ENCODE measurements at regions not wholly inside any gene's neighbourhood (a gene's known extent, or its start where the extent isn't known, plus 50 kb on each side); places are given as distances from the start of the nearest gene placed in this dataset.
"Not testable (repeated sequence)": the region's sequence is repeated elsewhere in the genome, so short reads cannot be mapped to it uniquely, and the experiment has no call there.

DNA sequence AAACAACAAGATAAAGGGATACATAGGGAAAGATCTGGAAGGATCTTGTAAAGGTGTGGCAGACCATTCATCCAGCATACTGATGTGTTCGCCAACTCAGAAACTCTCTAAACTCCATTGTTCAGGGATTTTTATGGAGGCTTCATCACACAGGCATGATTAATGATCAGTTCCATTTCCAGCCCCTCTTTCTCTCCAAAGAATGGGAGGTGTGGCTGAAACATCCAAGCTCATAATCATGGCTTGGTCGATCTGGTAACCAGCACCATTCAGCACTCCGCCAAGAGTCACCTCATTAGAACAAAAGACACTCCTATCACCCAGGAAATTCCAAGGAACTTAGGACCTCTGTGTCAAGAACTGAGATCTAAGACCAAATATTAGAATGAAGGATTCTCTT is 180.6 kb upstream of the RNPC3 start:
- DNase-seq = no peak

DNA sequence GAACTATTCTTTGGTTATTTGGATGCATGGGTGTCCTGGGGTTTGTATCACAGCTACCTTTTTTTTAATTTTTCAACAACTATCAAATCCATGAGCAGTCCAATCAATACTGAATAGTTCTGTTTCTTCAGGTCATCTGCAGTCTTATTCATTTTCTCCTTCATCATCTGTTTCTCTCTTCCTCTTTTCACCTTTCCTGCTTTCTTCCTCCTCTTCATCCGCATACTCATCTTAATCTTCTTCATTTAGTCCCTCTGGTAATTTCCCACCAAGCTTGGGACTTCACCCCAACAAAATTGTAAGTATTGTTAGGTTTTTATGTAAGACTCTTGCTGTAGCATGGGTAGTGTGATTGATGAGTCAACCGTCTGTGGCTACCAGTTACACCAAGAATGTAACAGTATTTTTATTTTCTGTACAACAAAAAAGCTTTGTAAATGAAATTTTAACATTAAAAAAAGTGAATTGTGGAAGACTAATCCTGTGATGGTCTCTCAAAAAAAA is 184.1 kb upstream of the RNPC3 start:
- DNase-seq = no peak

DNA sequence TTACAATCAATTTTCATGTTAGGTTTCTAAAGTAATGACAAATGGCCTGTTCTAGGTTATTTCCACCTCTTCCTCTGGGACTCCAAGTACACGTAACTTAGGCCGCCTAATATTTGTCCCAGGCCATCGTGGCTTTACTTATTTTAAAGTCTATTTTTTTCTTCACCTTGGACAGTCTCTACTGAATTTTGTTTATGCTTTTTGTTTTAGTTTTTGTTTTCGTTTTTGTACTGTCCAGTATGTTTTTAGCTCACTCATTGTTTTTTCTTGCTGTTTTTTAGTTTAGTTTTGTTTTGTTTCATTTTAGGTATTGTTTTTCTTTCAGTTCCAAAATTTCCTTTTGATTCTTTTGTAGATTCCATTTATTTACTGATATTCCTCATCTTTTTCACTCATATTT is 187.7 kb upstream of the RNPC3 start:
- no peak for DNase-seq

DNA sequence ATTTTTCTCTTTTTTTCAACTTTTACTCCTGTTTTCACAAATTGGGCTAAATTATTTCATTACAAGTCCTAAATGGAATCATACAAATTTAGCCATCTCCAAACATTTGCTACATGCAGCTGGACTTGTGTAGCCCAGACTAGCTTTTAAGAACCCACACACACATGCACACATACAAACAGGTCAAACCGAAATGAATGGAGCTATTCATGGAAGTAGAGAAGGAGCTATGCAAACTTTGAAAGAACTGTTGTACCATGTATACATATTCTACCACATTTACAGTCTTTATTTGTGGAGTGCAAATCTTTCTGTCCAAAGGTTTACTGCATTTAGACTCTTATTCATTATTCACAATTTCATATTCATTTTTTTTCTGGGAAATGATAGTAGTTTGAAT is 189.1 kb upstream of the RNPC3 start:
- DNase-seq = no peak

DNA sequence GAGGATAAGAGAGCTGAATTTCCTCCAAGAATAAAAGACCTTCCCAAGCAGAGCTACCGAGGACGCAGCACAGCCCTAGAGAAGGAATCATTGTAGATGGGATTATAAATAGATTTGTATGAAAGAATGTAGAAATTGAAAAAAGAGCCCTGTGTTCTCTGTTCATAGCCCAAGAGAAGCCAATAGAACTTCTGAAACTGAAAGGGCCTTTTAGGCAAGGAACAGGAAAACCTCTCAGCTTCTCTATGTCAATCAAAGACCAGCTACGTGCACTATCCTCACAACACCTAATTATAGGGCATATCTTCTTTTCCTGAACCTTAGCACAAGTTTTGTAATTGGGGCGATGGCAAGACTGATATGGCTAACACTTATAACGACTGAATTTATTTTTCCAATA is 192.4 kb upstream of the RNPC3 start:
- DNase-seq = no peak

DNA sequence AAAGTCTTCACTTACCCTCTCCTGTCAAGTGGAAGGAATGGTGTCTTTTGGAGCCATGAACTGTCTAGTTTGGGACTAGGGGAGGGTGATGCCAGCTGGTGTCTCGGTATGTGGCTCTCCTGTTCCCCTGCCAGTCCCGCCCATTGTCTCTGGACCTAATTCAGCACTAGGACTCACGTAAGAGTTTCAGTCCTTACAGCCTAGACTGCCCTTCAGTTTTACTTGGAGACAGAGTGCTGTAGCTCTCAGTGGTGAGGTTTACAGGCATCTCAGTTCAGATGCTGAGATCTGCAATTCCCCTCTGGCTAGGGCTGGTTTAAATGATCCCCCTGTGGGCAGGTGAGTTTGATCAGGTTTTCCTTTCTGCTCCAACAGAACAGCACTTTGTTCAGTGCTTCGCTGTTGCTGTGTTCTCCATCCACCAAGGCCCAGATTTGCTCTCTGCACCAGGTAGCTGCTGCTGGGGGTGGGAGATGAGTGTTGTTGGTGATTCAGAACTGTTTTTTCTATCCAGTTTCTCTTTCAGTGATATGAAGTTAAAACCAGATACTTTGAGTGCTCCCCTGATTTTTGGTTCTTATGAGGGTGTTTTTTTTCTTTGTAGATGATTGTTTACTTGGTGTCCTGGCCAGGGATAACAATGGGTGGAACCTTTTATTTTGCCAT is 198.3 kb upstream of the RNPC3 start:
- DNase-seq = no peak

DNA sequence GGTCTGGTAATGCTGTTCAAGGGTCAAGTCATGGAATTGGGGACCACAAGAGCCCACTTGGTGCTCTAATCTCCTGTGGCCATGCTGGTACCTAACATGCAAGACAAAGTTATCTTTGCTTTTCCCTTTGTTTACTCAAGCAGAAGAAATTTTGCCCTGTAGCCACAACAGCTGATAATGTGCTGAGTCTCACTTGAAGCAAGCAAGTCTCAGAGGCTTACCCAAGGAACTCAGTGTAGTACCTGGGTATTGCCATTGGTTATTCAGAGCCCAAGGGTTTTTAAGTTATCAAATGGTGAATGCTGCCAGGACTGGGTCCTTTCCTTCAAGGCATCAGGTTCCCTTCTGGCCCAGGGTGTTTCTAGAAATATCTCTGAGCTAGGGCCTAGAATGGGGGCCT is 198.9 kb upstream of the RNPC3 start:
- DNase-seq = no peak

DNA sequence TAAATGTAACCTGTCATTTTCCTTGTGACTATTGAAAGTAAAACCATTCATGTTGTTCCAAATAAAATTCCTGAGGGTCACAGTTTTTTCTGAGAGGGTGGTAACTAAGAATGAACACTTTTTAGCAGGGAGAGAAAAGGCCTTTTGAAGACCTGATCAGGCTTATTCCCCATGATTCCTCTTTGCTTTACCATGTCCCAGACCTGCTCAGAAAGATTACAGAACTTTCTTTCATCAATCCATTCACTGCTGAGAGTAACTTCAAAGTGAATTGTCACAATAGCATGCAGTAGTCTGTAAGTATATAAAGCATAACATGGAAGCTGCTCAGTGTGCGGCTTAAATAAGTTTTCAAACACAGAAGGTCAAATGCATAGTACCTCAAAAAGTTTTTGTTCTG is 201.5 kb upstream of the COL11A1 start:
- DNase-seq = no peak

DNA sequence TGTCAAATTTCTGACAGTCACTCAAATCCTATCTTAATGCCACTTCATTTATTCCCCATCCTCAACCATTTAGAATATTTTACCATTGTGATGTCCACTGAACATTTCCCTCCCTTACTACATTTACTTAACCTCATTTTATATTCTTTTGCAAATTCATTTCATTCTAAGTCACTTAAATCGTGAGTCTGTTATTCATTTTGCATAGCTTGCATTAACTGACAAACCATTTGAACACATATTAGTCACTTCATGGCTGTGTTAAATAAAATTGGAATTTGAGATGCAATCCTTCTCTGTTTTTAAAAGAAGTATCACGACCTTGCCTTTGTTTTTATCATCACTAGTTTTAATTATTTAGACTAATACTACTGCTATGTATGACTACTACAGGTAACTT is 199.4 kb upstream of the COL11A1 start:
- DNase-seq = no peak

DNA sequence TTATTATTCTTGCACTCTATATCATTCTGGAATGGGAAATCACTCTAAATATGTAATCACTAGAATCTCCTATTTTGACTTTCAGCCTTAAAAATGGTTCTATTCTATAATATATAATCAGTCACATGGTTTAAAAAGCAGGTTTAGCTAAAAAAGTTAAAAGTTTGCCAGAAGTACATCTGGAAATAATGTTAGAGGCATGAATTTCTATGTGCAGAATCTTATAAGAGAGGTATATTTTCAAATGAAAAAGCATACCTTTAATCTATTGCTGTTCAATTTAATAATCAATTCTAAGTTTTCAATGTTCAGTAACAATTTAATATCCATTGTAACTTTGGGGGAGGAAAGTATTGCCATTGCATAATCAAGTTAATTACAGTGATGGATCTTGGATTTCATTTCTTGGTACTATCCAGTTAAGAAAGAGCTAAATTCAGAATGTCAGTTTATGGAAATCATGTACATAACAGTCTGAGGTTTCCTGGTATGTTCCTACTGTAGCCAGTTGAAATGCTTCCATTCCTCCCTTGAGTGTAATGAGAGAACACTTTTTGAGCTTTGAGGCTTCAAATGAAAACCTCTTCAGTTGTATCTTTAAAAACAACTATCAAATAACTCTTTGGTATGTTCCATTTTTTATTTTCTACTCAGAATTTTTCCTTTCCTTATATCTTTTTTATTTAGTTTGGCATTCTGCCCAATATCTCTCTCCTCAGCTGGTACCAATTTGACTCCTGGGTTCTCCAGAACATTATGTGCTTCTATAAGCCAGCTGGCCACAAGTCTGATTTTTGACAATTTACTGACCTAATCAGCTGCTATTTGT is 175.7 kb upstream of the COL11A1 start:
- DNase-seq = no peak

DNA sequence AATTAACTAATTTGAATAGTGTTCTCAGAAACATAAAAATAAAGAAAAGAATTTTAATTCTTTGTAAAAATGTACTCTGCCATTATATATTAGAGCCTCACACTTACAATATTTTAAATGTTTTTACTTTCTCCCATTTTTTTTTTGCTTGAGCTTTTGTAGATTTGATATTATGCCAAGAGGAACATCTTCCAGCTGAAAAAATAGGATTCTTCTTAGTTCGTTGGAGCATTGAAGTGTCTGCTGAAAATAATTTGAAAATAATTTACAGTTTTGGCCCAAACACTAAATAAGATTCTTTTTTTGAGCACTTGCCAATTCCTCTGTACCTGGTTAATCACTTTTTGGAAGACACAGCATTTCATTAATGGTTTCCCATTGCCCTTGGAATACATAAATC is 175.0 kb upstream of the COL11A1 start:
- no peak for DNase-seq

DNA sequence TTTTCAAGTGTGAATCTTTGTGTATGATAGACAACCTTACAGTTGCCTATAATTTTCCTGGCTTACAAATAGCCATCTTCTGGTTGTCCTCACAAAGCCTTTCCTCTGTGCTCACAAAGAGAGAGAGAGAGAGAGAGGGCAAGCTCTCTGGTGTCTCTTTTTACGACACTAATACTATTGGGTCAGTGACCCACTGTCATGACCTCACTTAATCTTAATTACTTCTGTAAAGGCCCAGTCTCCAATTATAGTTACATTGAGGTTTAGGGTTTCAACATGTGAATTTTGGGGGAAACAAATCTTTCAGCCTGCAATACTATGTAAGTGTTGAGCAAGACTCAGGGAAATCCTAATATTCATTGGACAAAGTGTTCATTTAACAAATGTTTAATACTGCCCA is 167.4 kb upstream of the COL11A1 start:
- DNase-seq = no peak

DNA sequence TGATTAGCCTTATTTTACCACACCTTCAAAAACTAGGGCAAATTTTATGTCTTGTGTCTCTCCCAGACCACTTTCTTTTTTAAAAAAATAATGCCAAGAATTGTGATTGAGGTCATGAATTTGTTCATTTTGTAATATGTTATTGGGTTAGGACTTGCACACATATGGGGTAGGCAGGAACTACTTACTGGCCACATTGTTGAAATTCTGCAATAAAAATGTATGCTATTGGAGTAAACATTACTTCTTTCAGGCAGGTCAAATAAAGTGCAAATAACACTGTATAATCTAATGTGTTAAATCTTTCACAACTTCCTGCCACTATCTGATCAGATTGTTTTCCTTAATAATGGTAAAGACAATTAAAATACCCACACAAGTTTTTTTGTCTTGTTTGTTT is 166.6 kb upstream of the COL11A1 start:
- no peak for DNase-seq

DNA sequence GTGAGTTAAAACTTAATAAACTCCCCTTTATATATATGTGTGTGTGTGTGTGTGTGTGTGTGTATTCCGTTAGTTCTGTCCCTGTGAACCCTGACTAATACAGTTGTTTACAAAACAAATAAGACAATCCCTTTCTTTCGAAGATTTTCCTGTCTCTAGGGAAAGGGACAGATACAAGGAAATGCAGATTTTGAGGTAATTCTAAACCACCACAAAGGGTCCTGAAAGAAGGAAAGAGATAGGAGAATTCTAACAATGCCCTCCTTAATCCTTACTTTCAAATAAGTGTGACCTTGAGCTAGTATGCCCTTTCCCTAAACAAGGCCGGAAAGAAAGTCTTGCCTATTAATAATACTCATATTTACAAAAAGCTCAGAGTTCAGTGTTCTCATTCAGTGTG is 164.8 kb upstream of the COL11A1 start:
- no peak for DNase-seq

DNA sequence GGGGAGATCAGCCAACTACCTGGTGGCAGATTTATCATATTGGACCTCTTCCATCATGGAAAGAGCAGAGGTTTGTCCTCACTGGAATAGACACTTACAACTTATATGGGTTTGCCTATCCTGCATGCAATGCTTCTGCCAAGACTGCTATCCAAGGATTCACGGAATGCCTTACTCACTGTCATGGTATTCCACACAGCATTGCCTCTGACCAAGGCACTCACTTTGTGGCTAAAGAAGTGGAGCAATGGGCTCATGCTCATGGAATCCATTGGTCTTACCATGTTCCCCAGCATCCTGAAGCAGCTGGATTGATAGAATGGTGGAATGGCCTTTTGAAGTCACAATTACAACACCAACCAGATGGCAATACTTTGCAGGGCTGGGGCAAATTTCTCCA is 163.1 kb upstream of the COL11A1 start:
- DNase-seq = not testable (repeated sequence)

DNA sequence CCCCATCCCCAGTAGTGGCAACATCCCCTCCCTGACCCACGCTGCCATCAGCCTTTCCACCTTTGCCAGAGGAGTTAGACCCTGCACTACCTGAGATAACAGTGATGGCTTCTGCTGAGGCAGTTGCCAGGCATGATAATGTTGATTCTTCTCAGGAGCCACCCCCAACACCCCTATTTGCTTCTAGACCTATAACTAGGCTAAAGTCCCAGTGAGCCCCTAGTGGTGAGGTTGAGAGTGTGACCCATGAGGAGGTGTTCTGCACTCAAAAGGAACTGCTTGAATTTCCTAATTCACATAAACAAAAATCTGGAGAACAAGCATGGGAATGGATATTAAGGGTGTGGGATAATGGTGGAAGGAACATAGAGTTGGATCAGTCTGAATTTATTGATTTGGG is 159.6 kb upstream of the COL11A1 start:
- DNase-seq = no peak

DNA sequence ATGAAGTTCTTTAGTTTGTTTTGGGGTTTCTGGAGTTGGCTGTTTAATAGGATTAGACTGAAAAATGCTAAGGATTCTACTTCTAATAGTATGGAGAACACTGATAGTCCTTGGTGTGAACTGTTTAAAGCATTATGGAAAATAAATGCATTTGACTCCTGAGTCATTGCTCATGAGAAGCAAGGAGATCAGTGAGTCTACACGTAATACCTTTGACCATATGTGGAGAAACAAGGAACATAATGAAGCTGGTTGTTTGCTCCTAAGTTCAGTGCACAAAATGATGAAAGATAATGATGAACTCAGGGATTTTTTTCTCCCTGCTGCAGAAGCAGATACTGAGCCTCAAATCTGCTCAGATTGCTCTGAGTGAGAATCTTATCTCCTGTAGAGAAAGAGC is 158.9 kb upstream of the COL11A1 start:
- DNase-seq = no peak

DNA sequence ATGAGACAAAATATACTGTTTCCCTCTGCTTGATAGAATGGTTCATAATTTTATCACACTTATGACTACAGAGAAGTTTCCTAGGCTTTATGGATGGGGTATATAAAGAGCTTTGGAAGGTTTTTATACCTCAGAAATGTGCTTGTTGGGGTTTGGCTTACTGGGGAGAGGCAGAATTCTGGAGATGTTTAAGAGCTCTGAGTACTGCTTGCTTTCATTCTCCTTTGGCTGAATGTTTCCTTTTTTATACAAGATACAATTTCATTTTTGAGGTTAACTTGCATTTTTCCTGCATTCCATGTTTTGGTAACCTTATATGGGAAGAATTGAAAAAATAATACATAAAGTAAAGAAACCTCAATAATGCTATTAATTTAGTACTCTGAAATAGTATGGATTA is 157.7 kb upstream of the COL11A1 start:
- no peak for DNase-seq

DNA sequence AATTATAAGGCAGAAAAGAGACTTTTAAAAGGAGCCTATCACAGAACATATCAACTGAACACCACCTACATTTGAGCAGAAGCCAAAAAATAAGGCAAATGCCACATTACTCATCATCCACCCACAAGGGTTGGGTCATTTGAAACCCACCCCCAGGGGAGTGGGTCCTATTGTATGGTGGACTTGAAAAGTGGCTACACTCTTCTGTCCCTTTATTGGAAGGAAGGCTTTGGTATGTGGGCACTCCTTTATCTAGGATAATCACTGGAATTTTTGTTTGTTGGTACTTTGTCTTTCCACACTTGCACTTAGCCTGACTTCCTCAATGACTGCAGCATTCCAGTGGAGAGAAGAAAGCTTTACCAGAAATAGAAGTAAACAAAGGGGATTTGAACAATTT is 157.2 kb upstream of the COL11A1 start:
- no peak for DNase-seq

DNA sequence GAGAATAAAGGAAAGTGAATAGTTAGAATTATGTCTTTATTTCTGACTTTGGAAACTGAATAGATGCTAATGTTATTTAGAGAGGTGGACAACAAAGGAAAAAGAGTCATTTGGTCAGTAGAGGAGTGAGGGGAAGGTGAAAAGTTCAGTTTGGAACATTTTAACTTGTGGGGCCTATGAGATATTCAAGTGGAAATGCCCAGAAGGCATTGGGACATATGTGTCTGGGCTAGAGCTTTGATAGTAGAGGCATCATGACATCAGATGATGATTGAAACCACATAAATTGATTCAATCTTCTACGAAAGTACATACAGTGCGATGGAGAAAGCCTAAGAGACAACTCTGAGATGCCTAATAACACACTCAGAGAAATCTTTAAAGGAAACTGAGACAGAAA is 151.7 kb upstream of the COL11A1 start:
- DNase-seq = no peak

DNA sequence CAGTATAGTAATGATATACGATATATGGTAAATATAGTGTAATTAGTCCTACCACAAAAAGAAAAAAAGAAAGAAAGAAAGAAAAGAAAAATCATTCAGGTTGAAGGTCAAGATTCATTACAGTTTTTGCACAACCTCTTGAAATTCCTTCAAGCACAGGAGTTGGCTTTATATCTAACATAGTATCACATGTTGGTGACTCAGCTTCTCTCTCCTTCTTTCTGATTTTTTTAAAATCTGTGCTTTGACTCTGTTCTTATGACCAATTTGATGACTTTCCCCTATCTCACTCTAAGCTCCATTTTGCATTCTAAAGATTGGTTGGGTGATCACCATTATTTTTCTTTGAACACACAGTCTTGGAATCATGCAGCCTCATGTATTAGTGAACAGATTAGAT is 148.2 kb upstream of the COL11A1 start:
- no peak for DNase-seq

DNA sequence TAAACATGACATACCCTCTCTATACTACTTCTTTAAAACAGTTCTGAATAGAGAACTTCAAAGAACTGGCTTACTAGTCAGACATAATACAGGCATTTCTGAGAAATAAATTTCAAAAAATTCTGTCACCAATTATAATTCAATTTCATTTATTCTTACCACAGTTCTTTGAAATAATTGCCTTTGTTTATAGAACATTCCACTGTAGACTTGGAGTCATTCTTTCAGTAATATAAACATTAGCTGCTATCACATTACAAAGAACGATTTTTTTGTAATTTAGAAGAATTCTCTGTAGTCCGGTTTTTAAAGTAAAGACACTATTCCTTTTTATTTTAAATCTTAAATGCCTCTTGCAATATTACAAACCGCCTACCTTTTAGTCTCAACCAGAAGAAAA is 146.4 kb upstream of the COL11A1 start:
- no peak for DNase-seq

DNA sequence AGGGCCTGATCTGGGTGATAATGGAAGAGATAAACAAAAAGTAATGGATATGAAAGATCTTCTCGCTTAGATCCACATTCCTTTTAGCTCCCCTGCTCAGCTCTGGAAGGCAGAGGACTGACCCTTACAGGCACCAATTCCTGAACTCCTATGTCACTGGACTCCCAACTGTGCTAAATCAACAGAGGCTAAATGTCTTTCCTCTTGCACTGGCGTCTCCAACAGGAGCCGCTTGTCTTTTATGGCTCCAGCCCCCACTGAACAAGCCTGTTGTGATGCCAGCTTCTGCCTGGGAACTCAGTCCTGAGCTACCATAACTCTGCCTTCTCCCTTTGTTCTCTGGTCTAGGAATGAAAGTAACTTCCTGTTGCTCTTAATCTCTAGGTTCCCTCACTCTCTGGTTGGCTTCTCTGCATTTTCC is 142.1 kb upstream of the COL11A1 start:
- no peak for DNase-seq

DNA sequence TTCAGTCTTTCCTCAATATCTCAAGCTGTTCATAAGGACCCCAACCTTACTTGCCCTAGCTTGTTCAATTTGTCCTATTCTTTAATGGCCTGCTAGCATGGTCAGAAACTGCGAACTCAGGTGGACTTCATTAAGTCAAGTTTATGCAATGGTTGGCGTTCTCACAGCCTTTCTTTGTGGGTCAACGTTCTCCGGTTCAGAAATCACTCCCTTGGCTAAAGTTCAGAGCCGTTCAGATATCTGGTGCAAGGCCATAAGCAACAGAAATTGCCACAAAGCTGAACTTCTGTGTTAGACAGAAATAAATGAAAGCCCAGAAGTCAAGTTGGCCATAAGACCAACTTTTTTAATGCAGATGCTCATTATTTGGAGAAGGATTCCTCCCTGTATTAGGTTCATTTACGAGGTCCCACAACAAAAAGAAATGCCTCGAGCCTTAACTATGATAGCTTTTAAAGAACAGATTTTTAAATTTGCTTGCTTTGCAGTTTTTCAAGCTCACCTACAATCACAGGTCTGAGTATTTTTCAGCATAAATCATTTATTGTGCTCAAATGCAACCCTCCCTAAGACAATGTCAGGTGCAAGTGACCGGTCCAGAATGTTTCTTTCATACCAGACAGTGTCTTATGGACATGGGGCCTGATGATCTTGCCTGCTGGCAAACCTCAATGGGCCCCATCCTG is 140.2 kb upstream of the COL11A1 start:
- no peak for DNase-seq
